HEK293 (cell line): ENCODE measurements at regions not wholly inside any gene's neighbourhood (a gene's known extent, or its start where the extent isn't known, plus 50 kb on each side); places are given as distances from the start of the nearest gene placed in this dataset.

Experiments
- KLF8 ChIP-seq: fragments of 450-650 bp; formaldehyde crosslinking; IDR thresholded peaks from 2 replicates; pipeline ENCODE4 v1.5.1; 2016; ENCODE audit warnings: missing biosample characterization, missing genetic modification characterization
- SP2 ChIP-seq: fragments of 450-650 bp; formaldehyde crosslinking; IDR thresholded peaks from 2 replicates; pipeline ENCODE4 v1.5.1; 2016; ENCODE audit warnings: missing biosample characterization, missing genetic modification characterization
- ZBTB7A ChIP-seq: fragments of 450-650 bp; formaldehyde crosslinking; IDR thresholded peaks from 2 replicates; pipeline ENCODE4 v1.5.1; 2016; ENCODE audit warnings: low read depth, missing biosample characterization, missing genetic modification characterization
- ZNF211 ChIP-seq: fragments of 450-650 bp; formaldehyde crosslinking; IDR thresholded peaks from 2 replicates; pipeline ENCODE4 v1.5.1; 2016; ENCODE audit warnings: low read depth, missing biosample characterization, missing genetic modification characterization
- TF ChIP-seq, protein P1 (sequence below): fragments of 450-650 bp; formaldehyde crosslinking; IDR thresholded peaks from 2 replicates; pipeline ENCODE4 v1.5.1; 2016; ENCODE audit warnings: missing biosample characterization, missing genetic modification characterization
- TF ChIP-seq, protein P2 (sequence below): fragments of 450-650 bp; formaldehyde crosslinking; IDR thresholded peaks from 2 replicates; pipeline ENCODE4 v1.5.1; 2017; ENCODE audit warnings: missing biosample characterization, missing genetic modification characterization
- TF ChIP-seq, protein P3 (sequence below): fragments of 450-650 bp; formaldehyde crosslinking; IDR thresholded peaks from 2 replicates; pipeline ENCODE4 v1.5.1; 2016; ENCODE audit warnings: missing biosample characterization, missing genetic modification characterization

DNA sequence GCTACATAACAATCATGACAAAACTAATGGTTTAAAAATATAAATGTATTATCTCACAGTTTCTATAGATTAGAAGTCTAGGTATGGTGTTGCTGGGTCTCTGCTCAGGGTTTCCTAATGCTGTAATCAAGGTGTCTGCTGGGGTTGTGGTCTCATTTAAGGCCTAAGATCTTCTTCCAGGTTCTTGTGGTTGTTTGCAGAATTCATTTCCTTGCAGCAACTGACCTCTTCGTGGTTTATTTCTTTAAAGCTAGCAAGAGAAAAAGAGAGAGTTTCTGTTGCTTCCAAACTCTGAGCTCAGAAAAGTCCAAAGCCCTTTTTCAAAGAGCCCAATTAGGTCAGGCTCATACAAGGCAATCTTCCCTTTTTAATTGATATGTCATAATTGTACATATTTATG lies 452.7 kb upstream of the CCDC179 start:
- TF ChIP-seq, protein P1, sequence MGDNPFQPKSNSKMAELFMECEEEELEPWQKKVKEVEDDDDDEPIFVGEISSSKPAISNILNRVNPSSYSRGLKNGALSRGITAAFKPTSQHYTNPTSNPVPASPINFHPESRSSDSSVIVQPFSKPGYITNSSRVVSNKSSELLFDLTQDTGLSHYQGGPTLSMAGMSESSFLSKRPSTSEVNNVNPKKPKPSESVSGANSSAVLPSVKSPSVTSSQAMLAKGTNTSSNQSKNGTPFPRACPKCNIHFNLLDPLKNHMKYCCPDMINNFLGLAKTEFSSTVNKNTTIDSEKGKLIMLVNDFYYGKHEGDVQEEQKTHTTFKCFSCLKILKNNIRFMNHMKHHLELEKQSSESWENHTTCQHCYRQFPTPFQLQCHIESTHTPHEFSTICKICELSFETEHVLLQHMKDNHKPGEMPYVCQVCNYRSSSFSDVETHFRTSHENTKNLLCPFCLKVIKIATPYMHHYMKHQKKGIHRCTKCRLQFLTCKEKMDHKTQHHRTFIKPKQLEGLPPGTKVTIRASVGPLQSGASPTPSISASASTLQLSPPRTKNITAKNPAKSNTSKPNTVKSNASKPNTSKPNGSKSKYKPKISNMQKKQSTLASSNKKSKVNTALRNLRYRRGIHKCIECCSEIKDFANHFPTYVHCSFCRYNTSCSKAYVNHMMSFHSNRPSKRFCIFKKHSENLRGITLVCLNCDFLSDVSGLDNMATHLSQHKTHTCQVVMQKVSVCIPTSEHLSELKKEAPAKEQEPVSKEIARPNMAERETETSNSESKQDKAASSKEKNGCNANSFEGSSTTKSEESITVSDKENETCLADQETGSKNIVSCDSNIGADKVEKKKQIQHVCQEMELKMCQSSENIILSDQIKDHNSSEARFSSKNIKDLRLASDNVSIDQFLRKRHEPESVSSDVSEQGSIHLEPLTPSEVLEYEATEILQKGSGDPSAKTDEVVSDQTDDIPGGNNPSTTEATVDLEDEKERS (tag by site-specific recombination), result no peak
- TF ChIP-seq ZBTB7A (tag by site-specific recombination), result no peak
- TF ChIP-seq ZNF211, result no peak
- TF ChIP-seq, protein P2, sequence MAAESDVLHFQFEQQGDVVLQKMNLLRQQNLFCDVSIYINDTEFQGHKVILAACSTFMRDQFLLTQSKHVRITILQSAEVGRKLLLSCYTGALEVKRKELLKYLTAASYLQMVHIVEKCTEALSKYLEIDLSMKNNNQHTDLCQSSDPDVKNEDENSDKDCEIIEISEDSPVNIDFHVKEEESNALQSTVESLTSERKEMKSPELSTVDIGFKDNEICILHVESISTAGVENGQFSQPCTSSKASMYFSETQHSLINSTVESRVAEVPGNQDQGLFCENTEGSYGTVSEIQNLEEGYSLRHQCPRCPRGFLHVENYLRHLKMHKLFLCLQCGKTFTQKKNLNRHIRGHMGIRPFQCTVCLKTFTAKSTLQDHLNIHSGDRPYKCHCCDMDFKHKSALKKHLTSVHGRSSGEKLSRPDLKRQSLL (tag by site-specific recombination), result no peak
- TF ChIP-seq, protein P3, sequence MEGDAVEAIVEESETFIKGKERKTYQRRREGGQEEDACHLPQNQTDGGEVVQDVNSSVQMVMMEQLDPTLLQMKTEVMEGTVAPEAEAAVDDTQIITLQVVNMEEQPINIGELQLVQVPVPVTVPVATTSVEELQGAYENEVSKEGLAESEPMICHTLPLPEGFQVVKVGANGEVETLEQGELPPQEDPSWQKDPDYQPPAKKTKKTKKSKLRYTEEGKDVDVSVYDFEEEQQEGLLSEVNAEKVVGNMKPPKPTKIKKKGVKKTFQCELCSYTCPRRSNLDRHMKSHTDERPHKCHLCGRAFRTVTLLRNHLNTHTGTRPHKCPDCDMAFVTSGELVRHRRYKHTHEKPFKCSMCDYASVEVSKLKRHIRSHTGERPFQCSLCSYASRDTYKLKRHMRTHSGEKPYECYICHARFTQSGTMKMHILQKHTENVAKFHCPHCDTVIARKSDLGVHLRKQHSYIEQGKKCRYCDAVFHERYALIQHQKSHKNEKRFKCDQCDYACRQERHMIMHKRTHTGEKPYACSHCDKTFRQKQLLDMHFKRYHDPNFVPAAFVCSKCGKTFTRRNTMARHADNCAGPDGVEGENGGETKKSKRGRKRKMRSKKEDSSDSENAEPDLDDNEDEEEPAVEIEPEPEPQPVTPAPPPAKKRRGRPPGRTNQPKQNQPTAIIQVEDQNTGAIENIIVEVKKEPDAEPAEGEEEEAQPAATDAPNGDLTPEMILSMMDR (tag by site-specific recombination), result no peak
- TF ChIP-seq KLF8, result no peak
- TF ChIP-seq SP2, result no peak
